CD4-positive, alpha-beta T cell treated with Interleukin-17A for 1 hour (primary cell): ENCODE measurements at regions not wholly inside any gene's neighbourhood (a gene's known extent, or its start where the extent isn't known, plus 50 kb on each side); places are given as distances from the start of the nearest gene placed in this dataset.

Experiments
- DNase-seq: peaks from one replicate; pipeline ENCODE4 v3.0.0-alpha.2; 2020

GRCh38 chr1:195999022-195999421 is 609.2 kb downstream of the KCNT2 start:
- DNase-seq: no peak

- DNase-seq: no peak
These were observed 626.6 kb downstream of the KCNT2 start for GRCh38 chr1:195981448-195982139.

DNA sequence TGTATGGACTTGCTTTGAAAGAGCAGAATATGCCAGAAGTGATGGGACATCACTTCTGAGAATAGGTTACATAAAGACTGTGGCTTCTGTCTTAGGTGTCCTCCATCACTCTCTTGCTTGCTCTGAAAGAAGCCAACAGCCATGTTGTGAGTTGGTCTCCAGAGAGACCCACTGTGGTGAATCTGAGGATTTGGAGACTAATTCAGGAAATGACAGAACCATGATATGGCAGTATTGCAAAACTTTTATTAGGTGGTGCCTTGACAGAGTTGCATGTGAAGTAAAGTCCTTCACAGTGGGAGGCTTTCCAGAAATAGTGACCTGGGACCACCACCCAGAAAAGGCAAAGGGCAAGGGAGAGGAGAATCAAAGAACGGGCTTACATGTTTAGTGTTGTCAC is 628.6 kb downstream of the KCNT2 start:
- DNase-seq: no peak

- no peak for DNase-seq
These were observed 634.8 kb downstream of the KCNT2 start for GRCh38 chr1:195973311-195973904.

GRCh38 chr1:195971589-195971988 is 636.7 kb downstream of the KCNT2 start:
- no peak for DNase-seq

- no peak for DNase-seq
These were observed 638.0 kb downstream of the KCNT2 start for GRCh38 chr1:195970209-195970608.

GRCh38 chr1:195965475-195965874 is 642.8 kb downstream of the KCNT2 start:
- no peak for DNase-seq

DNA sequence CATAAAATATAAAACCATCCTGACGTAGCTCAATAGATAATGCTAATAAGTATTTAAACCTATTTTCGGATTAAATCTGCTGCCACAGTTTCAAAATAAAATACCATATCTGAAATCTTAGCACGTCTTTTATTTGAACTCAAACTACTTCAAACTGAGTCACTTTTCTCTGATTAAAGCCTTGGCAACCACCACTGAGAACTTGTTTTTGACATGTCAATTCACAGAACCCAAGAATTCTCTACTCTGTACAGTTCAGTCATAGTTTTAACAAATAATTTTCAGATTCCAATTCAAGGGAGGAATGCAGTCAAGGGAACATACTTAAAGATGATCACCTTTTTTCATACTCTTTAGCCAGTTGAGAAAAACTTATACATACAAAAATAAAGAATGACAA is 643.2 kb downstream of the KCNT2 start:
- no peak for DNase-seq

- DNase-seq: no peak
These were observed 643.7 kb downstream of the KCNT2 start for GRCh38 chr1:195964516-195964915.

DNA sequence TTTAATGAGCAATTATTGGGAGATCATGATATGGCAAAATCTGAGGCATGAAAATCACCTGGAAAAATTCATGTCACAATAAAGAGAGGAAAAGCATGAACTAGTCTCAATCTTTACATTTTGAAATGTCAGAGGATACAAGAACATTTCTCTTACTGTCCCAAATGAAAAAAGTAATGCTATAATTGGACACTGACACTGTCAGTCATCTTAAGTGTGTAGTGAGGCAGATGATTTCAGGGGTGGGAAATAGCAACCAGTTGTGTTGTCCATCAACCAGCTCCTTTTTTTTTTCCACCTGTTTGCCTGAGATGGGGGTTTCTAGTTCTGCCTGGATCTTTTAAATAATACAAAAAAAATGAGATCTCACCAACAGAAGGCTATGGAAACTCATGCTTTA is 646.2 kb downstream of the KCNT2 start:
- no peak for DNase-seq

DNA sequence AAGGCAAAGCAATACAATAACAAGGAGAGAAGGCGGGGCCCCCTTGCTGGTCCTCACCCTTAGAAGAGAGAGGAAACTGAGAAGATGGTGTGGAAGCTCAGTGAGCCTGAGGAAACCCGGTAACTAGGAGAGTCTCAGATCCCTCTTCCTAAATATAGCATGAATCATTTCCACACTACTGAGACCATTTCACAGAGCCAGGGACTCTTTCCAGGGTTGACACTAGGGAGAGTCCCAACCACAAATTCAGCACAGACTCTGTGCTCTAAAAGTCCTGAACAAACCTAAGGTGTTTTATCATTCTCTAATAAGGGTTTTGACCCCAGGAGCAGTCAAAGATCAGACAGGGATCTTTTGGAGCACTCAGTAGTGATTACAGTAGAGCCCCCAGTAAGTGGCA is 647.7 kb downstream of the KCNT2 start:
- no peak for DNase-seq

- DNase-seq: no peak
These were observed 650.1 kb downstream of the KCNT2 start for GRCh38 chr1:195958131-195958530.

DNA sequence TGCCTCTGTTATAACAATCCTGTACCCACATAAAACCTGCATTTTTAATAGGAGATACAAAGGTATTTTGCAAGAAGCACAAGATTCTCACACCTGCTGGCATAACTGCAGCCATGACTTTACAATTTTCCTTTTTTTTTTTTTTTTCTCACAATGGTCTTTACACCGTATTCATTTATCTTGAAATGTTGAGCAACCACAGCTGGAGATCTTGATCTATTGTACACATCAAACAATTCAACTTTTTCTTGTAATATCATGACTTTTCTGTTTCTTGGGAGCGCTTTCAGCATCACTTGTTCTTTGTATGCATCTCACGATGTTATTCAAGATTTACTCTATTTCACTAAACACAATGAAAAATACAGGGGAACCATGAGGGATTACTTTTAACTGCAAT is 651.4 kb downstream of the KCNT2 start:
- no peak for DNase-seq

- DNase-seq: no peak
These were observed 653.4 kb downstream of the KCNT2 start for GRCh38 chr1:195954848-195955247.

GRCh38 chr1:195951313-195951712 is 656.9 kb downstream of the KCNT2 start:
- no peak for DNase-seq

- no peak for DNase-seq
These were observed 659.9 kb downstream of the KCNT2 start for GRCh38 chr1:195948123-195948895.

DNA sequence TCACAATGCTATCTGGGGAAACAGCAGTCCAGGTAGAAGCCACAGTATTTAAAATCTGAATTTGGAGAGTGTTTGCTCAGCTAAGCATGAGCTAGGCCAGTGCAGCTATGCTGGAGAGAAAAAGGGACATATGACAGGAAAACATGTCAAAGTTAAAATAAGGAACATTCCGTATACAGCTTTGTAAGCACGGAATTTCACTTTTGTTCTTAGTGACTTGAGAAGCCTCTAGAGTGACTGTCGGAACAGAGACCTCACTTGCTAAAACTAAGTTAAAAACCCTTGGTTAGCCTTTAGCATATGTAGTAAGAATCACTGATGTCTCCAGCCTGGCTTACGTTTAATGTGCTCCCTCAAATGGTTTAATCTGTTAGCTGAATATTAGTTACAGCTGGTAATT is 661.7 kb downstream of the KCNT2 start:
- no peak for DNase-seq

GRCh38 chr1:195941795-195942194 is 666.4 kb downstream of the KCNT2 start:
- no peak for DNase-seq

GRCh38 chr1:195941314-195941713 is 666.9 kb downstream of the KCNT2 start:
- no peak for DNase-seq

GRCh38 chr1:195939844-195940243 is 668.4 kb downstream of the KCNT2 start:
- DNase-seq: no peak

DNA sequence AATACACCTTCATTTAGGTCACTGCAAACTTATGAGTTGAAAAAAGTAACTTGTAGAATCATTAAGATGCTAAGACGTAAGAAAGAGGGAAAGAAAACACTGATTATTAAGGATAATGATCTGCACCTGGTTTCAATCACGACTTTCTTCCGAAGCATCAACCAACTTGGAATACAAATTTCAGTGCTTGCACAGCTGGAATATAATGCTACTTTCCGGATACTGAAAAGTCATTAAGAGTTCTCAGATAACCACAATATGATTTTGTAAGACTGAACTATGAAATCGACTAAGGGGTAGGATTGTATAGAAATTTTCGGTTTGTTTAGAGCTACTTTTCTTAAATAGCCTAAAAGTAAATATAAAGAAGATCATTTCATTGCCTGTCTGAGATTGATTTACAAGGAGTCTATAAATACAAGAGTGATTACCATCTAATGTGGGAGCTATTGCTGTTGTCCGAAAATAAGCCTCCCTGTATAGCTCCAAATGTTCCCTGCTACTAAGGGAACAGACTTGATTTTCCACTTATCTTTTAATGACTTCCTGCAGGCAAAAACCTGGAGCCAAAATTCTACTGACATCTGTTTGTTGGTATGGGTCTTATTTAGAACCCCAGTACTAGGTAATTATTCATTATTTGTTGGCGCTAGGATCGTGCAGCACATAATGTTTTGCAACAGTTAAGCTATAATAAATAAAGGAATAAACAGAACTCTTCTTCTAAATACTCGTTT is 673.3 kb downstream of the KCNT2 start:
- DNase-seq: no peak

DNA sequence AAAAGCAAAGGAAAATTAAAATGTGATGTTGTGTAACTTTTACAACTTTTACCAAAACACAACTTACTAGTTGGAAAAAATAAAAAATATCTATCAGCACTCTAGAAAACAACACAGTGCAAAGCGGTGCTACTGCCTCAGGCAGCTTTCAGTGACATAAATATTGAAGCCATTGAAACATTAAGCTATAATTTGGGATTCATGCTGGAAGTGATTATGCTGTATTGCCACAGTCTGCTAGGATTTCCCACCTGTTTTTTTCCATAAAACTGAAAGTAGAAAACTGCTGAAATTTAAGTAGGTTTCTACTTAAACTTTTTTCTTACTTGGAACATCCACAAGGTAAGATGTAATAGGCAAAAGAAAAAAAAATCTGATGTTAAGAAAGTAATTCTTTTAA is 674.4 kb downstream of the KCNT2 start:
- DNase-seq: no peak

DNA sequence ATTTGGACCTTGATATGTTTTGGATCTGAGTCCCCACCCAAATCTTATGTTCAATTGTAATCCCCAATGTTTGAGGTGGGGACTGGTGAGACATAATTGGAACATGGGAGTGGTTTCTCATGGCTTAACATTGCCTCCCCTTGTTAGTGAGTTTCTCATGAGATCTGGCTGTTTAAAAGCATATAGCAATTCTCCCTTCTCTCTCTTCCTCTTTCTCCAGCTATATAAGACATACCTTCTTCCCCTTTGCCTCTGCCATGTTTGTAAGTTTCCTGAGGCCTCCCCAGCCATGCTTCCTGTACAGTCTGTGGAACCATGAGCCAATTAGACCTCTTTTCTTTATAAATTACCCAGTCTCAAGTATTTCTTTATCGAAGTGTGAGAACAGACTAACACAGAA is 692.4 kb downstream of the KCNT2 start:
- no peak for DNase-seq

DNA sequence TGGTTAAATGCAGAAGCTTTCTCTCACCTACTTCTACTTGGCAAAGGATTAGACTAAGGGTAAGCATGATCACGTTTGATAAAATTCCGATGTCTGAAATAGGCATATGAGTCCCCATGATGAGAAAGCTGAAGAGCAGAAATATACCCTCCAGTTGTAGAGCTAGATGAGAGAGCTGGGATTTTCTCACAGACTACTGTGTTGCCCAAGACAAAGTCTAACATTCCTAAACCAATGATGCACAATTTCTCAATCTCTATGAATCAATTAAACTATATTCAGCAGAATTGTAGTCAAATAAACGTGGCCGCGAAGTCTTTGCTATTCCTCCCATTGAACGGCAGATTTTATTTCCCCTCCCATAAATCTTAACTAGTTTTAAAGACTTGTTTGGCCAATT is 699.2 kb downstream of the KCNT2 start:
- no peak for DNase-seq
